GM18867 (cell line): ENCODE measurements at regions not wholly inside any gene's neighbourhood (a gene's known extent, or its start where the extent isn't known, plus 50 kb on each side); places are given as distances from the start of the nearest gene placed in this dataset.

Source experiments
- ATAC-seq: cut with Tn5 transposase; IDR thresholded peaks from one replicate; pipeline ENCODE4 v1.9.1; 2021; ENCODE audit warnings: mild to moderate bottlenecking, moderate library complexity; ENCODE audit not compliant: unreplicated experiment

GRCh38 chr4:64495946-64496345 is 86.7 kb upstream of the TECRL start:
- no peak for ATAC-seq

GRCh38 chr4:64489628-64490027 is 80.4 kb upstream of the TECRL start:
- no peak for ATAC-seq

GRCh38 chr4:64479338-64479737 is 70.1 kb upstream of the TECRL start:
- no peak for ATAC-seq

- ATAC-seq = no peak
Measured at GRCh38 chr4:64477127-64477526, 67.9 kb upstream of the TECRL start.

GRCh38 chr4:64465263-64465662 is 56.0 kb upstream of the TECRL start:
- ATAC-seq = no peak

GRCh38 chr4:64464581-64464980 is 55.3 kb upstream of the TECRL start:
- no peak for ATAC-seq
